ENCODE measurements at regions not wholly inside any gene's neighbourhood (a gene's known extent, or its start where the extent isn't known, plus 50 kb on each side); places are given as distances from the start of the nearest gene placed in this dataset.

- no peak for TF ChIP-seq CTCF (IDR thresholded peaks at IDR 0.05 in 4 of 5, conservative IDR thresholded peaks at IDR 0.05 in 1 of 5)
- no peak for TF ChIP-seq POLR2A (IDR thresholded peaks at IDR 0.05)
Measured at GRCh38 chr22:27065279-27065678, 407.9 kb downstream of the MIAT start.

Data from gastrocnemius medialis (tissue), 4 donors.